ENCODE measurements at regions not wholly inside any gene's neighbourhood (a gene's known extent, or its start where the extent isn't known, plus 50 kb on each side); places are given as distances from the start of the nearest gene placed in this dataset.

DNA sequence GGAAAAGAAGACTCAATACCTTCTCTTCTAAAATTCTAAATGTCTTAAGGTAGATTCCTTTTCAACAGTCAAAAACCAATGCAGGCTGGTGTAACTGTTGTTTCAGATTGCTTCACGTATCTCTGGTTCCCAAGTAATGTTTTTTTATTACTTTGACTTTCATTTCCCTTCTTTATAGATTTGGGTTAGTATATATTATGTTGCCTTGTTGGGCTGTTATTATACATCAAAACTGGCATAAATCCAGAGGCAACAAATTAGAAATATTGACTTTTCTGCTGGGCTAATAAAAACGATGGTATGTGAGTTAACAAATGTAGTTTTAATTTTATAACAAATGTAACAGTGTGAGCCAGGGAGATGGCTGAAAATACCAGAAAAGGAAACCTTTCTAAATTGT is 444.7 kb upstream of the TENM3 start:
- TF ChIP-seq, protein P1, sequence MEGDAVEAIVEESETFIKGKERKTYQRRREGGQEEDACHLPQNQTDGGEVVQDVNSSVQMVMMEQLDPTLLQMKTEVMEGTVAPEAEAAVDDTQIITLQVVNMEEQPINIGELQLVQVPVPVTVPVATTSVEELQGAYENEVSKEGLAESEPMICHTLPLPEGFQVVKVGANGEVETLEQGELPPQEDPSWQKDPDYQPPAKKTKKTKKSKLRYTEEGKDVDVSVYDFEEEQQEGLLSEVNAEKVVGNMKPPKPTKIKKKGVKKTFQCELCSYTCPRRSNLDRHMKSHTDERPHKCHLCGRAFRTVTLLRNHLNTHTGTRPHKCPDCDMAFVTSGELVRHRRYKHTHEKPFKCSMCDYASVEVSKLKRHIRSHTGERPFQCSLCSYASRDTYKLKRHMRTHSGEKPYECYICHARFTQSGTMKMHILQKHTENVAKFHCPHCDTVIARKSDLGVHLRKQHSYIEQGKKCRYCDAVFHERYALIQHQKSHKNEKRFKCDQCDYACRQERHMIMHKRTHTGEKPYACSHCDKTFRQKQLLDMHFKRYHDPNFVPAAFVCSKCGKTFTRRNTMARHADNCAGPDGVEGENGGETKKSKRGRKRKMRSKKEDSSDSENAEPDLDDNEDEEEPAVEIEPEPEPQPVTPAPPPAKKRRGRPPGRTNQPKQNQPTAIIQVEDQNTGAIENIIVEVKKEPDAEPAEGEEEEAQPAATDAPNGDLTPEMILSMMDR (conservative IDR thresholded peaks at IDR 0.05; ENCODE audit: low read depth, low read length), result no peak
- no peak for TF ChIP-seq FOS (IDR thresholded peaks at IDR 0.05; ENCODE audit: low read depth, low read length)
- TF ChIP-seq POLR2A (IDR thresholded peaks at IDR 0.05; ENCODE audit: low read depth, low read length), result no peak

All from IMR-90 (cell line).